ENCODE measurements at regions not wholly inside any gene's neighbourhood (a gene's known extent, or its start where the extent isn't known, plus 50 kb on each side); places are given as distances from the start of the nearest gene placed in this dataset.

GRCh38 chr14:41378526-41378925 lies 228.2 kb upstream of the LRFN5 start:
- Mint-ChIP-seq H3K9me3 (no peaks in the 10 kb centered on the region), H3K36me3 (ENCODE audit: low read depth) (no peaks in the 10 kb centered on the region), H3K27ac (no peak overlapping the region), H3K4me3 (no peak overlapping the region), H3K4me1 (no peaks in the 10 kb centered on the region), H3K27me3 (ENCODE audit: insufficient read depth, low read depth, poor library complexity) (no peaks in the 10 kb centered on the region)
- H3K27ac ChIP-seq (ENCODE audit: low read depth): no peak overlapping the region
- no peak for DNase-seq (ENCODE audit: low spot score)
- H4K20me1 ChIP-seq (replicated peaks; ENCODE audit: insufficient read depth): no peaks in the 10 kb centered on the region
- TF ChIP-seq REST (IDR thresholded peaks at IDR 0.05; ENCODE audit: unreplicated experiment): no peak
- TF ChIP-seq EZH2phosphoT487 (IDR thresholded peaks at IDR 0.05; ENCODE audit: unreplicated experiment): no peak
- no peak for TF ChIP-seq NANOG (IDR thresholded peaks at IDR 0.05; ENCODE audit: borderline replicate concordance)
- TF ChIP-seq POLR2AphosphoS5 (IDR thresholded peaks at IDR 0.05; ENCODE audit: low read depth): no peak
- TF ChIP-seq ZNF331 (CRISPR knock-in tag; IDR thresholded peaks at IDR 0.05; ENCODE audit: low read depth): no peak
- no peak for TF ChIP-seq CREB1 (CRISPR knock-in tag; IDR thresholded peaks at IDR 0.05; ENCODE audit: low read depth)
- no peak for TF ChIP-seq ETS1 (IDR thresholded peaks at IDR 0.05)
- TF ChIP-seq ZNF462 (CRISPR knock-in tag; IDR thresholded peaks at IDR 0.05): no peak
- TF ChIP-seq JUNB (IDR thresholded peaks at IDR 0.05; ENCODE audit: unreplicated experiment): no peak
- TF ChIP-seq CTCF (conservative IDR thresholded peaks at IDR 0.05; ENCODE audit: low read depth in 2 of 2): no peak
- TF ChIP-seq EZH2 (IDR thresholded peaks at IDR 0.05; ENCODE audit: low read depth, unreplicated experiment): no peak
- no peaks in the 10 kb centered on the region for H3K4me1 ChIP-seq (ENCODE audit: insufficient read depth)
- no peak overlapping the region for H3K4me3 ChIP-seq
- H3K36me3 ChIP-seq (ENCODE audit: insufficient read depth): no peaks in the 10 kb centered on the region
- no peak overlapping the region for H3K4me2 ChIP-seq
- no peaks in the 10 kb centered on the region for H3F3A ChIP-seq (replicated peaks; ENCODE audit: low read depth)
- no peaks in the 10 kb centered on the region for H3K79me2 ChIP-seq (replicated peaks; ENCODE audit: insufficient read depth)
- ATAC-seq: no peak
- H2AFZ ChIP-seq: no peak overlapping the region
- H3K9me2 ChIP-seq (ENCODE audit: insufficient read depth): no peaks in the 10 kb centered on the region
- H3K27me3 ChIP-seq (ENCODE audit: insufficient read depth): no peaks in the 10 kb centered on the region

All from GM23338 (cell line).